Gastroesophageal sphincter (tissue), 4 donors: ENCODE measurements at regions not wholly inside any gene's neighbourhood (a gene's known extent, or its start where the extent isn't known, plus 50 kb on each side); places are given as distances from the start of the nearest gene placed in this dataset.

ENCODE experiments used
- ATAC-seq: fragments of 150-250 bp; one replicate; pipeline ENCODE4 v1.9.1; 2016; ENCODE audit warnings: mild to moderate bottlenecking, moderate library complexity
- H3K27ac ChIP-seq, 4 donors: fragments of 200-600 bp; sonication (generic) in 3 of 4; 1 replicate in 3 of 4; 2 replicates in 1 of 4; pipeline ENCODE4 v1.5.1; 2016 to 2019
- H3K27me3 ChIP-seq: fragments of 200-600 bp; sonication (generic); one replicate; pipeline ENCODE4 v1.5.1; 2019
- H3K36me3 ChIP-seq, 2 donors: fragments of 200-600 bp; sonication (generic); one replicate each; pipeline ENCODE4 v1.5.1; 2019; ENCODE audit warnings: control low read depth in 1 of 2
- H3K4me1 ChIP-seq, 3 donors: fragments of 200-600 bp; sonication (generic); 1 replicate in 2 of 3; 2 replicates in 1 of 3; pipeline ENCODE4 v1.5.1; 2016 to 2019; ENCODE audit warnings: control low read depth in 2 of 3
- H3K4me3 ChIP-seq, 2 donors: fragments of 200-600 bp; sonication (generic); one replicate each; pipeline ENCODE4 v1.5.1; 2019; ENCODE audit warnings: mild to moderate bottlenecking in 1 of 2, moderate library complexity in 1 of 2
- H3K9me3 ChIP-seq, 3 donors: fragments of 200-600 bp; sonication (generic); one replicate each; pipeline ENCODE4 v1.5.1; 2017 to 2019; ENCODE audit warnings: control low read depth in 2 of 3
- EP300 ChIP-seq: sonication (generic); formaldehyde crosslinking; IDR thresholded peaks from one replicate; pipeline ENCODE4 v1.6.1; 2017; ENCODE audit warnings: antibody characterized with exemption, mild to moderate bottlenecking
- POLR2A ChIP-seq, 2 donors: fragments of 450-650 bp; IDR thresholded peaks; one replicate each; pipeline ENCODE4 v1.6.1; 2017; ENCODE audit warnings: antibody characterized with exemption in 2 of 2, mild to moderate bottlenecking in 2 of 2, moderate library complexity in 1 of 2
- POLR2AphosphoS5 ChIP-seq: sonication (generic); formaldehyde crosslinking; IDR thresholded peaks from one replicate; pipeline ENCODE4 v1.6.1; 2017; ENCODE audit warnings: antibody characterized with exemption
- WGBS, 2 donors: methylation state at CpG; one replicate each; pipeline ENCODE4 v1.1.5; 2018; ENCODE audit warnings: low coverage in 1 of 2; 5-methylcytosine and 5-hydroxymethylcytosine counted together
- TF ChIP-seq, protein P1 (sequence below), 4 experiments: fragments of 200-600 bp in 2 of 4; fragments of 450-650 bp in 2 of 4; sonication (generic) in 1 of 4; IDR thresholded peaks; one replicate each; pipeline ENCODE4 v1.5.1; 2017 to 2019; ENCODE audit warnings: antibody characterized with exemption in 4 of 4, mild to moderate bottlenecking in 2 of 4, moderate library complexity in 2 of 4

DNA sequence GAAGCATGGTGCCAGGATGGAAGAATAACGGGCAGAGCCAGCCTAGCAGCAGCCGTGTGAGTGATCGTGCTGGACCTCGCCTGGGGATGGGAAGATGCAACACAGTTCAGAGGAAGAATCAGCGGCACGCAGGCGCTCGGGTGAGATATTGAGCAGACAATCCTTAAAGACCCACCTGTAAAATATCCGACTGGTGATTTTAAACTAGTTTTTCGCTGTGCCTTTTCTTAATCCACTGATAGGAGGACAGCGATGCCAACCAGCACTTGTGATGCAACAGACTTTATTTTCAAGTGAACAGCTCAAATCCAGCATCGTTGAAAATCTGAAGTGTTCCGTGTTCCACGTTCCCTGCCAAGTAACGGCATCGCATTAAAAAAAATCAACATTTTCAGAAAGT is 214.7 kb downstream of the TEX36 start:
- TF ChIP-seq, protein P1, sequence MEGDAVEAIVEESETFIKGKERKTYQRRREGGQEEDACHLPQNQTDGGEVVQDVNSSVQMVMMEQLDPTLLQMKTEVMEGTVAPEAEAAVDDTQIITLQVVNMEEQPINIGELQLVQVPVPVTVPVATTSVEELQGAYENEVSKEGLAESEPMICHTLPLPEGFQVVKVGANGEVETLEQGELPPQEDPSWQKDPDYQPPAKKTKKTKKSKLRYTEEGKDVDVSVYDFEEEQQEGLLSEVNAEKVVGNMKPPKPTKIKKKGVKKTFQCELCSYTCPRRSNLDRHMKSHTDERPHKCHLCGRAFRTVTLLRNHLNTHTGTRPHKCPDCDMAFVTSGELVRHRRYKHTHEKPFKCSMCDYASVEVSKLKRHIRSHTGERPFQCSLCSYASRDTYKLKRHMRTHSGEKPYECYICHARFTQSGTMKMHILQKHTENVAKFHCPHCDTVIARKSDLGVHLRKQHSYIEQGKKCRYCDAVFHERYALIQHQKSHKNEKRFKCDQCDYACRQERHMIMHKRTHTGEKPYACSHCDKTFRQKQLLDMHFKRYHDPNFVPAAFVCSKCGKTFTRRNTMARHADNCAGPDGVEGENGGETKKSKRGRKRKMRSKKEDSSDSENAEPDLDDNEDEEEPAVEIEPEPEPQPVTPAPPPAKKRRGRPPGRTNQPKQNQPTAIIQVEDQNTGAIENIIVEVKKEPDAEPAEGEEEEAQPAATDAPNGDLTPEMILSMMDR (IDR thresholded peaks at IDR 0.05), result no peak
- no peak for TF ChIP-seq EP300
- TF ChIP-seq POLR2AphosphoS5, result no peak
- no peak for TF ChIP-seq POLR2A (IDR thresholded peaks at IDR 0.05)
- Histone ChIP-seq H3K4me1 (no peaks in the 10 kb centered on the region), H3K4me3 (no peak overlapping the region), H3K27ac (no peak overlapping the region), H3K36me3 (no peaks in the 10 kb centered on the region), H3K9me3 (no peaks in the 10 kb centered on the region), H3K27me3 (no peaks in the 10 kb centered on the region)
- ATAC-seq, result no peak
- whole genome bisulfite sequencing, 2 donors, result 83 to 98% methylated on average over 14 to 16 of the region's 16 CpGs

DNA sequence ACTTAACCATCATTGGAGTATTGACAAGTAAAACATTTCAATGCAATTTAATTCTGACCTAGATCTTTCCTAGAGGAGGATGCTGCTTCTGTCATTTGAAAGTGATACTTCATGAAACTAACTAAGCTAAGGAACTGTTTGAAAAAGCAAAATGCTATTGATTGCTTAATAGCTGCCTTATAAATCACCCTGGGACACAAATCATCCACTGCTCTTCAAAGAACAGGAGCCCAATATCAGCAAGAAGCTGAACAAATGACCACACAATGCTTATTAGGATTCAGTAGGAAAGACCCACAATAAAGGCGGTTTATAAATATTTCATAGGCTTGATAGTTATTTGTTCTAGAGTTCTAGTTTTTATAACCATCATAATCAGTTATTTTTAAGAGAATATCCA is 216.3 kb downstream of the TEX36 start:
- Histone ChIP-seq H3K4me3 (no peak overlapping the region), H3K36me3 (no peaks in the 10 kb centered on the region), H3K27ac (no peak overlapping the region), H3K9me3 (no peaks in the 10 kb centered on the region), H3K4me1 (no peaks in the 10 kb centered on the region), H3K27me3 (no peaks in the 10 kb centered on the region)
- ATAC-seq, result no peak
- WGBS, 2 donors, result 77 to 100% methylated on average over 1 of the region's 1 CpG
- TF ChIP-seq EP300 (no peak), POLR2AphosphoS5 (no peak), POLR2A (IDR thresholded peaks at IDR 0.05) (no peak)
- TF ChIP-seq, protein P1 (IDR thresholded peaks at IDR 0.05), result no peak

DNA sequence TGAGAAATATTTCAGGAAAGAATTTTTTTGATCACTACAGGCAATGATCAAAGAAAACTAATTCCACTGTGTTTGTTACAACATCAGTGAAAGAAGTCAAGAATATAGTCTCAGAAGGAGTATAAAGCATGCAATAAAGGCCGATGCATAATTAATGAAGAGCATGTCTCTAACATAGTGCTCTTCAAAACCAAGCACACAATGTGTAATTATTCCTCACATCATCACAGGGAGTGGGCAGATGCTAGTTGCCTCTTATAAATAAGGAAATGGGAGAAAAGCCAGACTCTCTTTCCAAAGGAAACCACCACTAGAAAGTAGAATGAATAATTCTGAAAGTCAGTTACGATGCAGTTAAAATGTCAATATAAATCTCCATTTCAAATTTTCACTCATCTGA is 220.1 kb downstream of the TEX36 start:
- WGBS, 2 donors, result 71 to 81% methylated on average over 2 of the region's 2 CpGs
- no peaks in the 10 kb centered on the region for H3K27me3 ChIP-seq
- no peaks in the 10 kb centered on the region for H3K36me3 ChIP-seq
- no peak for ATAC-seq
- H3K9me3 ChIP-seq, result no peaks in the 10 kb centered on the region
- H3K4me3 ChIP-seq, result no peak overlapping the region
- no peaks in the 10 kb centered on the region for H3K4me1 ChIP-seq
- TF ChIP-seq, protein P1 (IDR thresholded peaks at IDR 0.05), result no peak
- no peak for TF ChIP-seq EP300
- TF ChIP-seq POLR2AphosphoS5, result no peak
- TF ChIP-seq POLR2A (IDR thresholded peaks at IDR 0.05), result no peak
- H3K27ac ChIP-seq, result no peak overlapping the region

DNA sequence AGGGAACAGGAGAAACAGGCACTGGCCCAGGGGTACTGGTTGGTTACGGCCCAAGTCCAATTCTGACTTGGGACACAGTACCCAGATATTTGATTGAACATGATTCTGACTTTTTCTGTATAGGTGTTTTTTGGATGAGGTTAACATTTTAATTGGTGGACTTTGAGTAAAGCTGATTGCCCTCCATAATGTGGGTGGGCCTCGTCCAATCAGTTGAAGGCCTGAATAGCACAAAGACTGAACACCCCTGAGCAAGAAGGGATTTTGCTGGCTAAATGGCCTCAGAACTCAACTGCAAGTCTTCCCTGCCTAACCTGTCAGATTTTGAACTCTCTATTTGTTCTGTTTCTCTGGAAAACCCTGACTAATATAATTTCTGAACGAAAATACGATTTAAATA is 222.6 kb downstream of the TEX36 start:
- Histone ChIP-seq H3K36me3 (no peaks in the 10 kb centered on the region), H3K4me1 (no peaks in the 10 kb centered on the region), H3K27me3 (no peaks in the 10 kb centered on the region), H3K9me3 (no peaks in the 10 kb centered on the region), H3K4me3 (no peak overlapping the region), H3K27ac (no peak overlapping the region)
- no peak for ATAC-seq
- WGBS, 2 donors, result 87 to 92% methylated on average over 3 to 4 of the region's 4 CpGs
- no peak for TF ChIP-seq EP300
- no peak for TF ChIP-seq POLR2AphosphoS5
- TF ChIP-seq POLR2A (IDR thresholded peaks at IDR 0.05), result no peak
- TF ChIP-seq, protein P1 (IDR thresholded peaks at IDR 0.05), result no peak

DNA sequence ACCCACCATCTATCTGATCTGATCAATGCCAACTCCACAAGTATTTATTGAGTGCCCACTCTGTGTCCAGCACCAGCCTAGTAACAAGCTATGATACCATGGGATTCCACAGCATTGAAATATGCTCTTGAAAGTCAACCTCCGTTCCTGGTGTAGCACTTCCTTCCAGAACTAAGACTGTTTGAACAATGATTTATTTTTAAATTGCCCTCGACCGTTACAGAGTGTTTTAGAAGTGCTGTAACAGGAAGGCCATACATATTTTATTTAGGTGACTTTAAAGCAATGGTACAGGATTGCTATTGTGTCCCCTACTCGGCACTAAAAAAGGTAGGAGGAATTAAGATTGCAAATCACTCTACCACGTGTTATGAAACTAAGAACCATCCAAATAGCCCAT is 225.6 kb downstream of the TEX36 start:
- H3K4me3 ChIP-seq, result no peak overlapping the region
- TF ChIP-seq POLR2A (IDR thresholded peaks at IDR 0.05), result no peak
- TF ChIP-seq EP300, result no peak
- no peak for TF ChIP-seq POLR2AphosphoS5
- TF ChIP-seq, protein P1 (IDR thresholded peaks at IDR 0.05), result no peak

More for the DNA sequence above, 225.6 kb downstream of the TEX36 start:
- Histone ChIP-seq H3K9me3 (no peaks in the 10 kb centered on the region), H3K36me3 (no peaks in the 10 kb centered on the region), H3K27me3 (no peaks in the 10 kb centered on the region), H3K4me1 (no peaks in the 10 kb centered on the region), H3K27ac (no peak overlapping the region)
- 42 to 52% methylated on average over 5 of the region's 5 CpGs for WGBS, 2 donors
- no peak for ATAC-seq
